WTC11 (cell line): ENCODE measurements at regions not wholly inside any gene's neighbourhood (a gene's known extent, or its start where the extent isn't known, plus 50 kb on each side); places are given as distances from the start of the nearest gene placed in this dataset.

ENCODE experiments used
- ATAC-seq: fragments of 200-7000 bp; cut with Tn5 transposase; 2 replicates; pipeline ENCODE4 v1.10.0; 2021; ENCODE audit warnings: mild to moderate bottlenecking, moderate library complexity
- CTCF ChIA-PET: fragments of 300-600 bp; sonication (Branson Sonifier 250); formaldehyde crosslinking; loops from one replicate; lab custom pipeline; 2021; ENCODE audit warnings: antibody characterized with exemption; lab: Charles Lee
- POLR2A ChIA-PET: fragments of 350-600 bp; sonication (Branson Sonifier 250); formaldehyde crosslinking; loops from one replicate; lab custom pipeline; 2021; ENCODE audit warnings: antibody characterized with exemption; lab: Charles Lee
- DNase-seq: peaks from one replicate; pipeline ENCODE4 v3.0.0; 2021; ENCODE audit warnings: low spot score
- H3K27ac Mint-ChIP-seq: 2 replicates; pipeline ENCODE4 v1.8.0; 2021; ENCODE audit warnings: mixed read lengths
- H3K27me3 Mint-ChIP-seq: 2 replicates; pipeline ENCODE4 v1.8.0; 2021; ENCODE audit warnings: low read depth, mild to moderate bottlenecking, moderate library complexity, mixed read lengths
- H3K36me3 Mint-ChIP-seq: 2 replicates; pipeline ENCODE4 v1.8.0; 2021; ENCODE audit warnings: mixed read lengths
- H3K4me1 Mint-ChIP-seq: 2 replicates; pipeline ENCODE4 v1.8.0; 2022; ENCODE audit warnings: mixed read lengths
- H3K4me3 Mint-ChIP-seq: 2 replicates; pipeline ENCODE4 v1.8.0; 2021; ENCODE audit warnings: mild to moderate bottlenecking, moderate library complexity, mixed read lengths
- H3K9me3 Mint-ChIP-seq: 2 replicates; pipeline ENCODE4 v1.8.0; 2021; ENCODE audit warnings: mixed read lengths
- ATF1 ChIP-seq: sonication (generic); formaldehyde crosslinking; IDR thresholded peaks from 2 replicates; pipeline ENCODE4 v1.8.1; 2023; ENCODE audit warnings: mild to moderate bottlenecking, moderate library complexity, missing genetic modification reagents
- ATF6 ChIP-seq: sonication (generic); formaldehyde crosslinking; IDR thresholded peaks from 2 replicates; pipeline ENCODE4 v1.8.1; 2023; ENCODE audit warnings: mild to moderate bottlenecking, missing genetic modification reagents
- CBFB ChIP-seq: sonication (generic); formaldehyde crosslinking; IDR thresholded peaks from 2 replicates; pipeline ENCODE4 v1.8.1; 2022; ENCODE audit warnings: mild to moderate bottlenecking, low read depth, missing genetic modification reagents
- E2F1 ChIP-seq: sonication (generic); formaldehyde crosslinking; IDR thresholded peaks from 2 replicates; pipeline ENCODE4 v1.8.0; 2022; ENCODE audit warnings: mild to moderate bottlenecking, missing genetic modification reagents
- JAZF1 ChIP-seq: fragments of 250-450 bp; sonication (Bioruptor Pico); IDR thresholded peaks from 2 replicates; pipeline ENCODE4 v1.9.0; 2021; ENCODE audit warnings: moderate library complexity, mild to moderate bottlenecking, inconsistent platforms
- NR2C2 ChIP-seq: sonication (generic); formaldehyde crosslinking; IDR thresholded peaks from 2 replicates; pipeline ENCODE4 v1.8.0; 2022; ENCODE audit warnings: mild to moderate bottlenecking, missing genetic modification reagents
- PRDM15 ChIP-seq: sonication (generic); formaldehyde crosslinking; IDR thresholded peaks from 2 replicates; pipeline ENCODE4 v1.8.0; 2022; ENCODE audit warnings: missing genetic modification reagents
- SOX15 ChIP-seq: fragments of 250-450 bp; sonication (Bioruptor Pico); IDR thresholded peaks from 2 replicates; pipeline ENCODE4 v1.9.0; 2021; ENCODE audit warnings: mild to moderate bottlenecking
- TEAD1 ChIP-seq: sonication (generic); formaldehyde crosslinking; IDR thresholded peaks from 2 replicates; pipeline ENCODE4 v1.8.0; 2022; ENCODE audit warnings: mild to moderate bottlenecking, missing genetic modification reagents
- TEAD4 ChIP-seq: sonication (generic); formaldehyde crosslinking; IDR thresholded peaks from 2 replicates; pipeline ENCODE4 v1.8.0; 2022; ENCODE audit warnings: mild to moderate bottlenecking, missing genetic modification reagents
- ZNF121 ChIP-seq: sonication (generic); formaldehyde crosslinking; IDR thresholded peaks from 2 replicates; pipeline ENCODE4 v1.8.0; 2023; ENCODE audit warnings: missing genetic modification reagents
- ZNF263 ChIP-seq: sonication (generic); formaldehyde crosslinking; IDR thresholded peaks from 2 replicates; pipeline ENCODE4 v1.8.1; 2022; ENCODE audit warnings: low read depth, mild to moderate bottlenecking, moderate library complexity, missing genetic modification reagents
- ZNF317 ChIP-seq: sonication (generic); formaldehyde crosslinking; IDR thresholded peaks from 2 replicates; pipeline ENCODE4 v1.8.1; 2023; ENCODE audit warnings: low read depth, mild to moderate bottlenecking, moderate library complexity, missing genetic modification reagents, borderline replicate concordance
- ZNF396 ChIP-seq: fragments of 250-450 bp; sonication (Bioruptor Pico); IDR thresholded peaks from 2 replicates; pipeline ENCODE4 v1.8.0; 2021; ENCODE audit warnings: mild to moderate bottlenecking, moderate library complexity, borderline replicate concordance
- ZNF423 ChIP-seq: fragments of 250-450 bp; sonication (Bioruptor Pico); IDR thresholded peaks from 2 replicates; pipeline ENCODE4 v2.1.2; 2022; ENCODE audit warnings: mild to moderate bottlenecking, moderate library complexity
- ZNF512 ChIP-seq: sonication (generic); formaldehyde crosslinking; IDR thresholded peaks from 2 replicates; pipeline ENCODE4 v1.8.1; 2022; ENCODE audit warnings: missing genetic modification reagents, borderline replicate concordance
- TF ChIP-seq, protein P1 (sequence below): fragments of 250-450 bp; sonication (Bioruptor Pico); IDR thresholded peaks from 2 replicates; pipeline ENCODE4 v1.9.0; 2021; ENCODE audit warnings: mild to moderate bottlenecking
- TF ChIP-seq, protein P2 (sequence below): sonication (generic); formaldehyde crosslinking; IDR thresholded peaks from 2 replicates; pipeline ENCODE4 v1.8.1; 2023; ENCODE audit warnings: mild to moderate bottlenecking, missing genetic modification reagents, moderate library complexity
- TF ChIP-seq, protein P3 (sequence below): sonication (generic); formaldehyde crosslinking; IDR thresholded peaks from 2 replicates; pipeline ENCODE4 v1.8.1; 2022; ENCODE audit warnings: low read depth, mild to moderate bottlenecking, moderate library complexity, missing genetic modification reagents, borderline replicate concordance
- TF ChIP-seq, protein P4 (sequence below): sonication (generic); formaldehyde crosslinking; IDR thresholded peaks from 2 replicates; pipeline ENCODE4 v1.8.1; 2022; ENCODE audit warnings: mild to moderate bottlenecking, missing genetic modification reagents, moderate library complexity, borderline replicate concordance

- TF ChIP-seq, protein P1, sequence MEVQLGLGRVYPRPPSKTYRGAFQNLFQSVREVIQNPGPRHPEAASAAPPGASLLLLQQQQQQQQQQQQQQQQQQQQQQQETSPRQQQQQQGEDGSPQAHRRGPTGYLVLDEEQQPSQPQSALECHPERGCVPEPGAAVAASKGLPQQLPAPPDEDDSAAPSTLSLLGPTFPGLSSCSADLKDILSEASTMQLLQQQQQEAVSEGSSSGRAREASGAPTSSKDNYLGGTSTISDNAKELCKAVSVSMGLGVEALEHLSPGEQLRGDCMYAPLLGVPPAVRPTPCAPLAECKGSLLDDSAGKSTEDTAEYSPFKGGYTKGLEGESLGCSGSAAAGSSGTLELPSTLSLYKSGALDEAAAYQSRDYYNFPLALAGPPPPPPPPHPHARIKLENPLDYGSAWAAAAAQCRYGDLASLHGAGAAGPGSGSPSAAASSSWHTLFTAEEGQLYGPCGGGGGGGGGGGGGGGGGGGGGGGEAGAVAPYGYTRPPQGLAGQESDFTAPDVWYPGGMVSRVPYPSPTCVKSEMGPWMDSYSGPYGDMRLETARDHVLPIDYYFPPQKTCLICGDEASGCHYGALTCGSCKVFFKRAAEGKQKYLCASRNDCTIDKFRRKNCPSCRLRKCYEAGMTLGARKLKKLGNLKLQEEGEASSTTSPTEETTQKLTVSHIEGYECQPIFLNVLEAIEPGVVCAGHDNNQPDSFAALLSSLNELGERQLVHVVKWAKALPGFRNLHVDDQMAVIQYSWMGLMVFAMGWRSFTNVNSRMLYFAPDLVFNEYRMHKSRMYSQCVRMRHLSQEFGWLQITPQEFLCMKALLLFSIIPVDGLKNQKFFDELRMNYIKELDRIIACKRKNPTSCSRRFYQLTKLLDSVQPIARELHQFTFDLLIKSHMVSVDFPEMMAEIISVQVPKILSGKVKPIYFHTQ (CRISPR knock-in tag), result no peak
- no peak for TF ChIP-seq ZNF512
- TF ChIP-seq SOX15 (CRISPR knock-in tag), result no peak
- TF ChIP-seq ZNF121 (CRISPR knock-in tag), result no peak
- no peak for TF ChIP-seq TEAD1 (CRISPR knock-in tag)
- no peak for TF ChIP-seq TEAD4 (CRISPR knock-in tag)
- no peak for TF ChIP-seq PRDM15 (CRISPR knock-in tag)
- TF ChIP-seq ATF6, result no peak
- no peak for TF ChIP-seq ATF1 (CRISPR knock-in tag)
- no peak for TF ChIP-seq CBFB (CRISPR knock-in tag)
- TF ChIP-seq ZNF423 (CRISPR knock-in tag), result no peak
- TF ChIP-seq, protein P2, sequence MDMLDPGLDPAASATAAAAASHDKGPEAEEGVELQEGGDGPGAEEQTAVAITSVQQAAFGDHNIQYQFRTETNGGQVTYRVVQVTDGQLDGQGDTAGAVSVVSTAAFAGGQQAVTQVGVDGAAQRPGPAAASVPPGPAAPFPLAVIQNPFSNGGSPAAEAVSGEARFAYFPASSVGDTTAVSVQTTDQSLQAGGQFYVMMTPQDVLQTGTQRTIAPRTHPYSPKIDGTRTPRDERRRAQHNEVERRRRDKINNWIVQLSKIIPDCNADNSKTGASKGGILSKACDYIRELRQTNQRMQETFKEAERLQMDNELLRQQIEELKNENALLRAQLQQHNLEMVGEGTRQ (CRISPR knock-in tag), result no peak
- no peak for TF ChIP-seq ZNF263 (CRISPR knock-in tag)
Observed at GRCh38 chr14:101185073-101185835, 281.7 kb upstream of the RTL1 start (continued).

DNA sequence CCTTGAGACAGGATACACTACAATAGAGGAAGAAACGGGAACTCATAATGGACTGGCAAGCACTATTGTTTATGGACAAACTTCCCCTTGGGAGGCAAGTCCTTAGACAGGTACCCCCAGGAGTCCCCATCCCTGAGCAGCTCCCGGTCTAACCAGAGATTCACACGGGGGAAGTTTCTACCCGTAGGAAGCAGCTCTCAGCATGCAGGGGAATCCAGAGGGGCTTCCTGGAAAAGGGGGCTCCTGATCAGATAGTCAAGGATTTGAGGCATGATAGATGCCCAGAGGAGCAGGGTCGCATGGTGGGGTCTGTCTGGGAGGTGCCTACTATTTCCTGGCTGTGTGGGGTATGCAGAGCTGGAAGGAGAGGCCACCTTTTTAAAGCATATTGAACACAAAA, 282.4 kb upstream of the RTL1 start:
- Mint-ChIP-seq H3K27ac (no peak overlapping the region), H3K27me3 (peaks cover 2% of the 10 kb centered on the region; the same call in 1 of the 2 replicates), H3K36me3 (no peaks in the 10 kb centered on the region), H3K4me1 (no peaks in the 10 kb centered on the region), H3K4me3 (no peak overlapping the region), H3K9me3 (peaks cover 6% of the 10 kb centered on the region; the same call in 1 of the 2 replicates)
- ChIA-PET POLR2A (no interaction called here), CTCF (interaction anchor here (0.8 to 1.3 kb wide), 2 partner anchors 49 to 108 kb away, joined by 3 read pairs; no protein-coding TSS in a partner anchor)
- ATAC-seq, result no peak
- no peak for DNase-seq
- TF ChIP-seq ZNF396, result no peak
- TF ChIP-seq, protein P3, sequence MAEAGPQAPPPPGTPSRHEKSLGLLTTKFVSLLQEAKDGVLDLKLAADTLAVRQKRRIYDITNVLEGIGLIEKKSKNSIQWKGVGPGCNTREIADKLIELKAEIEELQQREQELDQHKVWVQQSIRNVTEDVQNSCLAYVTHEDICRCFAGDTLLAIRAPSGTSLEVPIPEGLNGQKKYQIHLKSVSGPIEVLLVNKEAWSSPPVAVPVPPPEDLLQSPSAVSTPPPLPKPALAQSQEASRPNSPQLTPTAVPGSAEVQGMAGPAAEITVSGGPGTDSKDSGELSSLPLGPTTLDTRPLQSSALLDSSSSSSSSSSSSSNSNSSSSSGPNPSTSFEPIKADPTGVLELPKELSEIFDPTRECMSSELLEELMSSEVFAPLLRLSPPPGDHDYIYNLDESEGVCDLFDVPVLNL (CRISPR knock-in tag), result no peak
- no peak for TF ChIP-seq E2F1 (CRISPR knock-in tag)
- no peak for TF ChIP-seq JAZF1
- TF ChIP-seq, protein P2 (CRISPR knock-in tag), result no peak
- TF ChIP-seq, protein P4, sequence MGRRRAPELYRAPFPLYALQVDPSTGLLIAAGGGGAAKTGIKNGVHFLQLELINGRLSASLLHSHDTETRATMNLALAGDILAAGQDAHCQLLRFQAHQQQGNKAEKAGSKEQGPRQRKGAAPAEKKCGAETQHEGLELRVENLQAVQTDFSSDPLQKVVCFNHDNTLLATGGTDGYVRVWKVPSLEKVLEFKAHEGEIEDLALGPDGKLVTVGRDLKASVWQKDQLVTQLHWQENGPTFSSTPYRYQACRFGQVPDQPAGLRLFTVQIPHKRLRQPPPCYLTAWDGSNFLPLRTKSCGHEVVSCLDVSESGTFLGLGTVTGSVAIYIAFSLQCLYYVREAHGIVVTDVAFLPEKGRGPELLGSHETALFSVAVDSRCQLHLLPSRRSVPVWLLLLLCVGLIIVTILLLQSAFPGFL (CRISPR knock-in tag), result no peak
- TF ChIP-seq ZNF317, result no peak
- TF ChIP-seq NR2C2, result no peak
